HepG2 (cell line): ENCODE measurements at regions not wholly inside any gene's neighbourhood (a gene's known extent, or its start where the extent isn't known, plus 50 kb on each side); places are given as distances from the start of the nearest gene placed in this dataset.

Experiments used
- ATAC-seq: fragments of 200-7000 bp; cut with Tn5 transposase; 3 replicates; pipeline ENCODE4 v1.9.1; 2020; ENCODE audit warnings: mild to moderate bottlenecking, moderate library complexity
- BruUV-seq: library from RNA; stranded (reverse); fragments of 400-500 nt; replicated peaks from 2 replicates; lab custom pipeline; 2021; lab: Mats Ljungman, UMichigan
- CTCF ChIA-PET: fragments of 300-600 bp; formaldehyde crosslinking; extraction: SDS; loops from one replicate; lab custom pipeline; 2021; ENCODE audit warnings: low total read pairs, inconsistent platforms, low intra/inter-chr PET ratio; lab: Yijun Ruan, JAX
- POLR2A ChIA-PET: fragments of 350-600 bp; sonication (Branson Sonifier 250); formaldehyde crosslinking; loops from one replicate; lab custom pipeline; 2020; ENCODE audit warnings: antibody characterized with exemption, inconsistent platforms; lab: Yijun Ruan, JAX
- DNase-seq: peaks from one replicate; pipeline ENCODE4 v3.0.0-alpha.2; 2015; ENCODE audit warnings: low spot score
- FAIRE-seq: peaks from 3 replicates; lab custom pipeline; 2011; peaks lifted over from hg19 to GRCh38; lab: Jason Lieb, UNC
- H2AFZ ChIP-seq: one replicate; pipeline ENCODE4 v1.6.1; 2011; ENCODE audit warnings: low read length, inconsistent platforms
- H3K27ac ChIP-seq: fragments of 300-600 bp; 3 replicates; pipeline ENCODE4 v1.8.0; 2011; ENCODE audit warnings: mixed run types, mild to moderate bottlenecking, mixed read lengths, low read length, inconsistent platforms; ENCODE audit not compliant: insufficient read depth; ENCODE audit errors: extremely low read length
- H3K27me3 ChIP-seq, 2 experiments: fragments of 200-600 bp in 1 of 2; 2 replicates in 1 of 2; 3 replicates in 1 of 2; pipeline versions ENCODE4 v1.6.0 to v1.8.0; 2011; ENCODE audit warnings: low read length in 2 of 2, mild to moderate bottlenecking in 2 of 2, moderate library complexity in 2 of 2, inconsistent platforms in 1 of 2; ENCODE audit not compliant: insufficient read depth in 2 of 2, control insufficient read depth in 1 of 2
- H3K36me3 ChIP-seq, 2 experiments: fragments of 200-600 bp in 1 of 2; replicated peaks in 1 of 2; 2 replicates in 1 of 2; 3 replicates in 1 of 2; pipeline versions ENCODE4 v1.5.1 to v1.8.0; 2011; ENCODE audit warnings: low read length in 2 of 2, inconsistent platforms in 1 of 2; ENCODE audit not compliant: insufficient read depth in 2 of 2, control insufficient read depth in 1 of 2
- H3K4me1 ChIP-seq: 2 replicates; pipeline ENCODE4 v1.5.1; 2012; ENCODE audit warnings: low read length, inconsistent platforms; ENCODE audit not compliant: insufficient read depth
- H3K4me2 ChIP-seq: 2 replicates; pipeline ENCODE4 v1.6.0; 2011; ENCODE audit warnings: low read depth, low read length, inconsistent platforms
- H3K4me3 ChIP-seq, 3 experiments: fragments of 200-600 bp in 1 of 3; sonication (generic), shearing (Covaris generic) in 1 of 3; replicated peaks in 1 of 3; 2 replicates each; pipeline ENCODE4 v1.5.1; 2011 to 2016; ENCODE audit warnings: low read length in 3 of 3, inconsistent platforms in 2 of 3, low read depth in 2 of 3, mild to moderate bottlenecking in 2 of 3, control low read depth in 1 of 3, mixed read lengths in 1 of 3; ENCODE audit not compliant: insufficient read depth in 1 of 3
- H3K79me2 ChIP-seq: one replicate; pipeline ENCODE4 v1.6.1; 2011; ENCODE audit warnings: low read length, inconsistent platforms; ENCODE audit not compliant: insufficient read depth
- H3K9ac ChIP-seq: 2 replicates; pipeline ENCODE4 v1.6.0; 2011; ENCODE audit warnings: mild to moderate bottlenecking, low read depth, low read length, inconsistent platforms; ENCODE audit not compliant: insufficient read depth
- H3K9me3 ChIP-seq: 2 replicates; pipeline ENCODE4 v1.5.1; 2012; ENCODE audit warnings: mild to moderate bottlenecking, low read length
- H4K20me1 ChIP-seq: 2 replicates; pipeline ENCODE4 v1.6.0; 2011; ENCODE audit warnings: inconsistent platforms, mild to moderate bottlenecking, low read length, moderate library complexity; ENCODE audit not compliant: insufficient read depth
- MTA1 ChIP-seq: sonication (generic); formaldehyde crosslinking; IDR thresholded peaks from 2 replicates; pipeline ENCODE4 v1.4.0; 2020; ENCODE audit warnings: missing genetic modification reagents, mild to moderate bottlenecking, borderline replicate concordance
- NR2F6 ChIP-seq, 2 experiments: IDR thresholded peaks; 2 replicates each; pipeline ENCODE4 v1.6.1; 2016; ENCODE audit warnings: antibody characterized with exemption in 1 of 2, mild to moderate bottlenecking in 1 of 2
- POGZ ChIP-seq: sonication (generic); formaldehyde crosslinking; IDR thresholded peaks from 2 replicates; pipeline ENCODE4 v1.4.0; 2020; ENCODE audit warnings: mild to moderate bottlenecking, missing genetic modification reagents
- TAF15 ChIP-seq: fragments of 200-400 bp; formaldehyde crosslinking; IDR thresholded peaks from one replicate; pipeline ENCODE4 v1.6.1; 2018; ENCODE audit warnings: mild to moderate bottlenecking, low read depth, low read length; ENCODE audit not compliant: poor library complexity, severe bottlenecking
- ZNF83 ChIP-seq: sonication (generic); formaldehyde crosslinking; IDR thresholded peaks from 2 replicates; pipeline ENCODE4 v1.4.0; 2020; ENCODE audit warnings: missing genetic modification reagents, mild to moderate bottlenecking, borderline replicate concordance
- ZNF883 ChIP-seq: sonication (generic); formaldehyde crosslinking; IDR thresholded peaks from 2 replicates; pipeline ENCODE4 v1.5.1; 2020; ENCODE audit warnings: mild to moderate bottlenecking, missing genetic modification reagents; ENCODE audit errors: not compliant biosample characterization
- WGBS: methylation state at CpG from one replicate; pipeline ENCODE4 v1.1.6; 2017; ENCODE audit warnings: low lambda C conversion rate; 5-methylcytosine and 5-hydroxymethylcytosine counted together
- in situ Hi-C: cut with HindIII; loops from 2 replicates; pipeline ENCODE4 v1.10.0; 2017; ENCODE audit warnings: low pct_unique_long_range_greater_than_20kb; ENCODE audit not compliant: extremely low pct_ligation_motif_present
- intact Hi-C: fragments of 100-400 bp; cut with micrococcal nuclease; formaldehyde crosslinking; loops from one replicate; pipeline ENCODE4 v1.10.0; 2022; ENCODE audit not compliant: unreplicated experiment
- TF ChIP-seq, protein P1 (sequence below): fragments of 450-650 bp; IDR thresholded peaks from 2 replicates; pipeline ENCODE4 v1.6.1; 2017
- TF ChIP-seq, protein P2 (sequence below): sonication (generic); formaldehyde crosslinking; IDR thresholded peaks from 2 replicates; pipeline ENCODE4 v1.5.0; 2020; ENCODE audit warnings: missing genetic modification reagents, mild to moderate bottlenecking, borderline replicate concordance
- TF ChIP-seq, protein P3 (sequence below): sonication (generic); IDR thresholded peaks from 2 replicates; pipeline ENCODE4 v1.6.1; 2016; ENCODE audit warnings: low read depth, borderline replicate concordance
- TF ChIP-seq, protein P4 (sequence below): sonication (generic); formaldehyde crosslinking; IDR thresholded peaks from one replicate; pipeline ENCODE4 v1.5.1; 2020; ENCODE audit warnings: mild to moderate bottlenecking, missing genetic modification reagents; ENCODE audit errors: not compliant biosample characterization

DNA sequence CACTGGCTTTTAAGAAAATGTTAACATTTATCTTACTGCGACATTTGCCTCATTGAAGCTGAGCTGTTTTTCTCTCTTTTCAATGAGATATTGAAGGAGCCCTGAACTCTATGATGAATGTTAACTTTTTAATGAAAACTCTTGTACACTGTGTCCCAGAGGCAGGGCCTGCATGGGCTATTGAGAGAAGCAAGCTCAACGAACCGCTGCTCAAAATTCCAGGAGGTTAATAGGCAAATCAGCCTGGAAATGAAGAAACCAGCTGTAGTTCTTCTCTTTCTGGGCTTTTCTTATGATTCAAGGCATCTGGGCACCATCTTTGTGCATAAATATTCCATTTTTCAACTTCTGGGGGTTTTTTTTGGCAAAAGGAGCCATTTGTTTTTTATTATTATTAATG lies 168.4 kb upstream of the NPVF start:
- TF ChIP-seq, protein P1, sequence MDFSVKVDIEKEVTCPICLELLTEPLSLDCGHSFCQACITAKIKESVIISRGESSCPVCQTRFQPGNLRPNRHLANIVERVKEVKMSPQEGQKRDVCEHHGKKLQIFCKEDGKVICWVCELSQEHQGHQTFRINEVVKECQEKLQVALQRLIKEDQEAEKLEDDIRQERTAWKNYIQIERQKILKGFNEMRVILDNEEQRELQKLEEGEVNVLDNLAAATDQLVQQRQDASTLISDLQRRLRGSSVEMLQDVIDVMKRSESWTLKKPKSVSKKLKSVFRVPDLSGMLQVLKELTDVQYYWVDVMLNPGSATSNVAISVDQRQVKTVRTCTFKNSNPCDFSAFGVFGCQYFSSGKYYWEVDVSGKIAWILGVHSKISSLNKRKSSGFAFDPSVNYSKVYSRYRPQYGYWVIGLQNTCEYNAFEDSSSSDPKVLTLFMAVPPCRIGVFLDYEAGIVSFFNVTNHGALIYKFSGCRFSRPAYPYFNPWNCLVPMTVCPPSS: no peak
- TF ChIP-seq, protein P2, sequence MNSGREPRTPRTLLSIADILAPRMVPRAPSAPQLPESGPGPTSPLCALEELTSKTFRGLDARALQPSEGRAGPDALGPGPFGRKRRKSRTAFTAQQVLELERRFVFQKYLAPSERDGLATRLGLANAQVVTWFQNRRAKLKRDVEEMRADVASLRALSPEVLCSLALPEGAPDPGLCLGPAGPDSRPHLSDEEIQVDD (CRISPR knock-in tag): no peak
- TF ChIP-seq, protein P3, sequence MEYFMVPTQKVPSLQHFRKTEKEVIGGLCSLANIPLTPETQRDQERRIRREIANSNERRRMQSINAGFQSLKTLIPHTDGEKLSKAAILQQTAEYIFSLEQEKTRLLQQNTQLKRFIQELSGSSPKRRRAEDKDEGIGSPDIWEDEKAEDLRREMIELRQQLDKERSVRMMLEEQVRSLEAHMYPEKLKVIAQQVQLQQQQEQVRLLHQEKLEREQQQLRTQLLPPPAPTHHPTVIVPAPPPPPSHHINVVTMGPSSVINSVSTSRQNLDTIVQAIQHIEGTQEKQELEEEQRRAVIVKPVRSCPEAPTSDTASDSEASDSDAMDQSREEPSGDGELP: no peak
- TF ChIP-seq TAF15 (no peak), ZNF83 (CRISPR knock-in tag) (no peak), MTA1 (CRISPR knock-in tag) (no peak), NR2F6 (IDR thresholded peaks at IDR 0.05) (no peak), NR2F6 (CRISPR knock-in tag; IDR thresholded peaks at IDR 0.05) (no peak), POGZ (no peak), ZNF883 (no peak)
- TF ChIP-seq, protein P4, sequence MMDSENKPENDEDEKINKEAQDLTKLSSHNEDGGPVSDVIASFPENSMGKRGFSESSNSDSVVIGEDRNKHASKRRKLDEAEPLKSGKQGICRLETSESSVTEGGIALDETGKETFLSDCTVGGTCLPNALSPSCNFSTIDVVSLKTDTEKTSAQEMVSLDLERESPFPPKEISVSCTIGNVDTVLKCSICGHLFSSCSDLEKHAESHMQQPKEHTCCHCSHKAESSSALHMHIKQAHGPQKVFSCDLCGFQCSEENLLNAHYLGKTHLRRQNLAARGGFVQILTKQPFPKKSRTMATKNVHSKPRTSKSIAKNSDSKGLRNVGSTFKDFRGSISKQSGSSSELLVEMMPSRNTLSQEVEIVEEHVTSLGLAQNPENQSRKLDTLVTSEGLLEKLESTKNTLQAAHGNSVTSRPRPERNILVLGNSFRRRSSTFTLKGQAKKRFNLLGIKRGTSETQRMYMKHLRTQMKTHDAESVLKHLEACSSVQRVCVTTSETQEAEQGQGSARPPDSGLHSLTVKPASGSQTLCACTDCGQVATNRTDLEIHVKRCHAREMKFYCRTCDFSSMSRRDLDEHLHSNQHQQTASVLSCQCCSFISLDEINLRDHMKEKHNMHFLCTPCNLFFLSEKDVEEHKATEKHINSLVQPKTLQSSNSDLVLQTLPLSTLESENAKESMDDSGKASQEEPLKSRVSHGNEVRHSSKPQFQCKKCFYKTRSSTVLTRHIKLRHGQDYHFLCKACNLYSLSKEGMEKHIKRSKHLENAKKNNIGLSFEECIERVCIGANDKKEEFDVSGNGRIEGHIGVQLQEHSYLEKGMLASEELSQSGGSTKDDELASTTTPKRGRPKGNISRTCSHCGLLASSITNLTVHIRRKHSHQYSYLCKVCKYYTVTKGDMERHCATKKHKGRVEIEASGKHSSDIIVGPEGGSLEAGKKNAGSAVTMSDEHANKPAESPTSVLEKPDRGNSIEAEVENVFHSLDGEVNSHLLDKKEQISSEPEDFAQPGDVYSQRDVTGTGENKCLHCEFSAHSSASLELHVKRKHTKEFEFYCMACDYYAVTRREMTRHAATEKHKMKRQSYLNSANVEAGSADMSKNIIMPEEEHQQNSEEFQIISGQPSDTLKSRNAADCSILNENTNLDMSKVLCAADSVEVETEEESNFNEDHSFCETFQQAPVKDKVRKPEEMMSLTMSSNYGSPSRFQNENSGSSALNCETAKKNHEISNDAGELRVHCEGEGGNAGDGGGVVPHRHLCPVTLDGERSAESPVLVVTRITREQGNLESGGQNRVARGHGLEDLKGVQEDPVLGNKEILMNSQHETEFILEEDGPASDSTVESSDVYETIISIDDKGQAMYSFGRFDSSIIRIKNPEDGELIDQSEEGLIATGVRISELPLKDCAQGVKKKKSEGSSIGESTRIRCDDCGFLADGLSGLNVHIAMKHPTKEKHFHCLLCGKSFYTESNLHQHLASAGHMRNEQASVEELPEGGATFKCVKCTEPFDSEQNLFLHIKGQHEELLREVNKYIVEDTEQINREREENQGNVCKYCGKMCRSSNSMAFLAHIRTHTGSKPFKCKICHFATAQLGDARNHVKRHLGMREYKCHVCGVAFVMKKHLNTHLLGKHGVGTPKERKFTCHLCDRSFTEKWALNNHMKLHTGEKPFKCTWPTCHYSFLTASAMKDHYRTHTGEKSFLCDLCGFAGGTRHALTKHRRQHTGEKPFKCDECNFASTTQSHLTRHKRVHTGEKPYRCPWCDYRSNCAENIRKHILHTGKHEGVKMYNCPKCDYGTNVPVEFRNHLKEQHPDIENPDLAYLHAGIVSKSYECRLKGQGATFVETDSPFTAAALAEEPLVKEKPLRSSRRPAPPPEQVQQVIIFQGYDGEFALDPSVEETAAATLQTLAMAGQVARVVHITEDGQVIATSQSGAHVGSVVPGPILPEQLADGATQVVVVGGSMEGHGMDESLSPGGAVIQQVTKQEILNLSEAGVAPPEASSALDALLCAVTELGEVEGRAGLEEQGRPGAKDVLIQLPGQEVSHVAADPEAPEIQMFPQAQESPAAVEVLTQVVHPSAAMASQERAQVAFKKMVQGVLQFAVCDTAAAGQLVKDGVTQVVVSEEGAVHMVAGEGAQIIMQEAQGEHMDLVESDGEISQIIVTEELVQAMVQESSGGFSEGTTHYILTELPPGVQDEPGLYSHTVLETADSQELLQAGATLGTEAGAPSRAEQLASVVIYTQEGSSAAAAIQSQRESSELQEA: no peak
- TF ChIP-seq, all 625 proteins: peak for 0
- H2AFZ ChIP-seq: no peak overlapping the region
- no TSS peak for BruUV-seq
- no peak overlapping the region for H3K4me2 ChIP-seq
- no peak for DNase-seq
- intact Hi-C loops (no loop called here), in situ Hi-C loops (no loop called here)
- POLR2A ChIA-PET: no interaction called here
- no peaks in the 10 kb centered on the region for H3K36me3 ChIP-seq
- CTCF ChIA-PET: no interaction called here
- no peak overlapping the region for H3K27ac ChIP-seq
- no peak for ATAC-seq
- WGBS: 2% methylated on average over 3 of the region's 3 CpGs
- no peak for FAIRE-seq
- H3K4me1 ChIP-seq: no peaks in the 10 kb centered on the region
- no peaks in the 10 kb centered on the region; a peak in 1 of 5 replicates for H3K27me3 ChIP-seq
- no peak overlapping the region for H3K4me3 ChIP-seq
- H3K9me3 ChIP-seq: no peaks in the 10 kb centered on the region
- H3K79me2 ChIP-seq: no peaks in the 10 kb centered on the region
- no peak overlapping the region for H3K9ac ChIP-seq
- H4K20me1 ChIP-seq: no peaks in the 10 kb centered on the region
